Cardiac fibroblast (primary cell): ENCODE measurements at regions not wholly inside any gene's neighbourhood (a gene's known extent, or its start where the extent isn't known, plus 50 kb on each side); places are given as distances from the start of the nearest gene placed in this dataset.

Source experiments
- DNase-seq, 2 donors: peaks; one replicate each; pipeline versions ENCODE4 v3.0.0 to v3.0.0-alpha.2; 2010; ENCODE audit warnings: low read depth in 2 of 2
- H3K4me3 ChIP-seq, 2 donors: replicated peaks in 1 of 2; 1 replicate in 1 of 2; 2 replicates in 1 of 2; pipeline ENCODE4 v1.5.1; 2011; ENCODE audit warnings: low read depth in 2 of 2, low read length in 2 of 2, mild to moderate bottlenecking in 2 of 2, moderate library complexity in 1 of 2
- CTCF ChIP-seq: IDR thresholded peaks from one replicate; pipeline ENCODE4 v1.5.1; 2011; ENCODE audit warnings: low read depth, mild to moderate bottlenecking, low read length, inconsistent platforms

GRCh38 chr6:91453224-91453878 lies 866.5 kb upstream of the MAP3K7 start:
- H3K4me3 ChIP-seq = no peak overlapping the region
- no peak for DNase-seq

DNA sequence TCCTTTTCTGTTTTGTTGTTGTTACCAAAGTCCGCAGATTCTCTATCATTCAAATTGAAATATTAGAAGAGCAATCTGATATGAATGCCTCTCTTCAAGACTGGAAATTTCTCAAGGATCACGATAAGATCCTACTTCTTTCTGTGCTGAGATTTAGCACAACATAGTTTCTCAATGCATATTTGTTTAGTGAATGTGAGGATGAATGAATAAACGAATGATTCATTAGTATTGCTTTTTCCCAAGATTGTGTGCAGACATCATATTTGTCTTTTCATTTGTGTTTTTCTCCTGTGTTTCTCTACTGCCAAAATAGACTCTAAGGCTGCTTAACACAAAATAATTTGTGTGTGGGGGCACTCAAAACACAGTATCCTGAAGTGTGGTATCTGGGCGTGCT lies 862.7 kb upstream of the MAP3K7 start:
- no peak overlapping the region for H3K4me3 ChIP-seq
- DNase-seq = no peak
- no peak for TF ChIP-seq CTCF

More at GRCh38 chr6:91453224-91453878, 866.5 kb upstream of the MAP3K7 start:
- TF ChIP-seq CTCF = no peak

DNA sequence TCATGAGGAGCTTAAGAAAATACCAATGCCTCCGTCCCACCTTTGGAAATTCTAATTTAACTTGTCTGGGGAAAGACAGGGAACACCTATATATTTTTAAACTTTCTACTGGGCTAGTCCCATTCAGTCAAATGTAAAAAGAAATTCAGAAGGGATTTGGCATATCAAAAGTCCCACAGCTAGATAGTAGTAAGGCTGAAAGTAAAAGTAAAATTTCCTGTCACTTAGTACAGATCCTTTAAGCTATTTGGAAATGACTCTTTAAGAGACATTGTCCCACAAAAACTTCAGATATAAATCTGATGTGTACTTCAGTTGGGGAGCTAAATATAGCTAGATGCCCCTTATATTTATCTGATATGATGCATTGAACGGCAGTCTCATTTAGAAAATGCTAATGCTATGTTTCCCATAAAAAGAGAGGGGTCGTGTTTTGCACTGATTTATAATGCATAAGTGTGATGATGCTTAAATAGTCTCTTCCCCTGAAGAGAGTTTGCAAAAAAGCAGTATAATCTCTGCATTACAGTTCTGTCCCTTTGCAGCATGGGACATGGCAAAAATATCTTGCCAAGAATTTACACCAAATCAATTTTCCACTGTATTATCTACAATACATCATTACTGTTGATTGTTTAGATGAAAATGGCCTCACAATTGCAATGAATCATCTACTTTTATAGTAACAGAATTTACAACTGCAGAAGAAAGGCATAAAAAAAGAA lies 860.8 kb upstream of the MAP3K7 start:
- H3K4me3 ChIP-seq = no peak overlapping the region
- no peak for TF ChIP-seq CTCF
- no peak for DNase-seq

DNA sequence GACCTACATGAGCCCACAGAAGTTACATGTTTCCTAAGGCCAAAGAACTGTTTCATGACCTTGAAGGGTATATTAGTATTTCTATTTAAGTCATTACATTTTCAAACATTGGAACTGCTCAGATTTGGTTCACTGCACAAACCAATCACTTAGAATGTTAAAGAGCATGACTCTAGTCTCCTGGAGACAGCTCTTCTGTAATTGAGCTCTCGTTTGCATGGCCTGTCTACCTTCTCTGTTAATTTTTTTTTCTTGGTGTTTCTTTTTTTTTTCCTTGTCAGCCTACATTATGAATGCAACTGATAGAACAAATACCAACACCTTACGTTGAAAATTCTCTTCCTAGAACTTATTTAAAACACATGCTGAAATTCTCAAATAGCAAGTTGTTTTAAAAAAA lies 860.2 kb upstream of the MAP3K7 start:
- H3K4me3 ChIP-seq = no peak overlapping the region
- no peak for DNase-seq
- no peak for TF ChIP-seq CTCF

DNA sequence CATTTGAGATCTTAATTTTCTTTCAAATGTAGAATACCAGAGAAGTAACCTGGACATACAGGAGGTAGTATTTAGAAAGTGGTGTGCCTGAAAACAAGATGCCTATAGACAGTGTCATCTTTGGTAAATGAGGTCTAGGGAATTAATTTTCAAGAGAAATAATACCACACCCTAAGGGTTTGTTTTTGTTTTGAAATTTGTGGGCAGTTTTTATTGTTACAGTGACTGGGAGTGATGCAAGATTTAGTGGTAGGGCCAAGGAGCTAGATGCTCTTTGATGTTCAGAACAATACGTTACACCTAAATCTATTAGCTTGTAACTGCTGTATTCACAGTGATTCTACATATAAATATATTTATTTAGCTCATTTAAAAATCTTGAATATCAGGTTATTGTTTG lies 856.5 kb upstream of the MAP3K7 start:
- H3K4me3 ChIP-seq = no peak overlapping the region
- no peak for TF ChIP-seq CTCF

DNA sequence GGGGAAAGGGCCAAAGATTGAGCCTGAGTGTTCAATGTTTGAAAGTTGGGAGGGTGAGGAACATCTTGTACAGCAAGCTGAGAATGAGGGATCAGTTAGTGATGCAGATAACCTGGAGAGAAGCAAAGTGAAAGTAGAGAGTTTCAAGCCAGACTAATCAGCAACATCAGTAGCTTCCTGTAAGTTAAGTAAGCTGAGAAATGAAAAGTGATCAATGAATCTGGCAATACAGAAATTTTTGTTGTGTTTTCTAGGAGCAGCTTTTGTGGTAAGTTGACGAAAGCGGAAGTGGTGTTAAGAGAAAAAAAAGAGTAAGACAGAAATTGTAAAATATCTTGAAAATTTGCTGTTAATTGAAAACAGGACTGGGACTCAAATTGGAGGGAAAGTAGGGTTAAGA lies 855.5 kb upstream of the MAP3K7 start:
- DNase-seq = no peak
- no peak overlapping the region for H3K4me3 ChIP-seq
- TF ChIP-seq CTCF = no peak

More for the DNA sequence above, 856.5 kb upstream of the MAP3K7 start:
- DNase-seq = no peak

- no peak overlapping the region for H3K4me3 ChIP-seq
- no peak for DNase-seq
- TF ChIP-seq CTCF = no peak
Observed at GRCh38 chr6:91438570-91438969, 851.7 kb upstream of the MAP3K7 start.
